NT2/D1 (cell line): ENCODE measurements at regions not wholly inside any gene's neighbourhood (a gene's known extent, or its start where the extent isn't known, plus 50 kb on each side); places are given as distances from the start of the nearest gene placed in this dataset.

Experiments
- DNase-seq: peaks from one replicate; pipeline ENCODE4 v3.0.0-alpha.2; 2011; ENCODE audit warnings: low read depth, low spot score
- H3K27me3 ChIP-seq: 2 replicates; pipeline ENCODE4 v1.6.0; 2011; ENCODE audit warnings: mild to moderate bottlenecking; ENCODE audit not compliant: insufficient read length, insufficient read depth
- H3K36me3 ChIP-seq: 2 replicates; pipeline ENCODE4 v1.6.1; 2011; ENCODE audit warnings: mild to moderate bottlenecking, low read length, mixed read lengths; ENCODE audit not compliant: insufficient read depth, insufficient read length
- H3K4me1 ChIP-seq: 2 replicates; pipeline ENCODE4 v1.5.1; 2011; ENCODE audit not compliant: insufficient read depth, insufficient read length
- H3K4me3 ChIP-seq: 2 replicates; pipeline ENCODE4 v1.5.1; 2011; ENCODE audit warnings: low read depth; ENCODE audit not compliant: insufficient read length
- H3K9ac ChIP-seq: 2 replicates; pipeline ENCODE4 v1.6.0; 2011; ENCODE audit warnings: low read depth; ENCODE audit not compliant: insufficient read length
- H3K9me3 ChIP-seq: 2 replicates; pipeline ENCODE4 v1.5.1; 2011; ENCODE audit warnings: mild to moderate bottlenecking, low read length; ENCODE audit not compliant: insufficient read depth
- SUZ12 ChIP-seq: IDR thresholded peaks from 2 replicates; pipeline ENCODE4 v1.6.1; 2011; ENCODE audit not compliant: insufficient read length, insufficient read depth; ENCODE audit errors: extremely low read depth
- YY1 ChIP-seq: IDR thresholded peaks from 2 replicates; pipeline ENCODE4 v1.6.1; 2011; ENCODE audit not compliant: insufficient read length, insufficient read depth
- ZNF274 ChIP-seq: IDR thresholded peaks from 2 replicates; pipeline ENCODE4 v1.6.1; 2011; ENCODE audit warnings: mild to moderate bottlenecking, low read depth, low read length

GRCh38 chr11:131036514-131036913, 120.2 kb upstream of the SNX19 start:
- no peak overlapping the region for H3K4me3 ChIP-seq
- H3K4me1 ChIP-seq: peaks cover 2% of the 10 kb centered on the region
- no peaks in the 10 kb centered on the region for H3K27me3 ChIP-seq
- H3K9ac ChIP-seq: no peak overlapping the region
- no peaks in the 10 kb centered on the region; the same call in 1 of the 2 replicates for H3K9me3 ChIP-seq
- no peak for TF ChIP-seq ZNF274
- no peak for TF ChIP-seq SUZ12
- no peak for TF ChIP-seq YY1
- no peaks in the 10 kb centered on the region for H3K36me3 ChIP-seq
- DNase-seq: no peak

DNA sequence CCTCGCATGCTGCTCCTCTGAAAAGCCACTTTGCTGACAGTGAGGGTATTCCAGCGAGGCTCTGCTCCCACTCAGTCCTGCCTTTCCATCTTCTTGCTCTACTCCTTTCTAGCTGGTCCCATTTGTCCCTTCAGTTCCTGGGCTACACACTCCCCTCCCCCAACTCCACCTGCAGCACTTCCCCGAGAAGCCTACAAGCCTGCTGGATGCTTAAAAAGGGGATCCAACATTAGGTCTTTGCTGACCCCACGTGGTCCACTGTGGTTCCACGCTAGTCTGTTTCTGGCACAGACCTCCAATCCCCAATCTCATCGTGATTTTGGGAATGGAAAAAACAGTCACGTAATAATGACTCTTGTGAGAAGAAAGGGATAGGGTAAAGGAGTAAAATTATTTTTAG, 121.6 kb upstream of the SNX19 start:
- H3K9ac ChIP-seq: no peak overlapping the region
- no peaks in the 10 kb centered on the region for H3K36me3 ChIP-seq
- TF ChIP-seq YY1 (no peak), ZNF274 (no peak), SUZ12 (no peak)
- no peaks in the 10 kb centered on the region for H3K9me3 ChIP-seq
- no peak for DNase-seq
- H3K27me3 ChIP-seq: no peaks in the 10 kb centered on the region
- peaks cover 2% of the 10 kb centered on the region for H3K4me1 ChIP-seq
- H3K4me3 ChIP-seq: no peak overlapping the region

DNA sequence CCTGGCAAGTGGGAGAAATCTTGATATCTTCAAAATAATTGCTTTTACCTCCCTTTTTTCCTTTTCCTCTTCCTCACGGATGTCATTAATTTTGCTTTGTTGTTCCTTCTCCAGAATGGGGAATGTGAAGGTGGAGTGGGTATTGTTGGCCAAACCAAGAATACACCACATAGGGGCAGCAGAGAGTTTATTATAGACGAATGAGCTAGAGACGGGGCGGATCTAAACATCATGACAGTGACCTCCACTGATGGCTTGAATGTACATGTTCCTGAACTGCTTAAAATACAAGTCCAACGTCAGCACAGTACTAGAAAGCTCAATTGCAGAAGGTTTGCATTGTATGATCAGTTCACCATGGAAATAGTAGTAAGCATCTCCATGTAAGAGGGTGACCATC, 122.3 kb upstream of the SNX19 start:
- Histone ChIP-seq H3K4me1 (no peaks in the 10 kb centered on the region), H3K36me3 (no peaks in the 10 kb centered on the region), H3K27me3 (no peaks in the 10 kb centered on the region), H3K4me3 (no peak overlapping the region), H3K9ac (no peak overlapping the region), H3K9me3 (no peaks in the 10 kb centered on the region)
- TF ChIP-seq ZNF274 (no peak), SUZ12 (no peak), YY1 (no peak)
- DNase-seq: peak; percentile 35

- no peak overlapping the region for H3K9ac ChIP-seq
- DNase-seq: no peak
- H3K36me3 ChIP-seq: no peaks in the 10 kb centered on the region
- no peak overlapping the region for H3K4me3 ChIP-seq
- no peaks in the 10 kb centered on the region for H3K27me3 ChIP-seq
- no peak for TF ChIP-seq SUZ12
- no peak for TF ChIP-seq YY1
- no peak for TF ChIP-seq ZNF274
- no peaks in the 10 kb centered on the region for H3K4me1 ChIP-seq
- H3K9me3 ChIP-seq: no peaks in the 10 kb centered on the region
Observed at GRCh38 chr11:131041331-131042040, 125.2 kb upstream of the SNX19 start.

DNA sequence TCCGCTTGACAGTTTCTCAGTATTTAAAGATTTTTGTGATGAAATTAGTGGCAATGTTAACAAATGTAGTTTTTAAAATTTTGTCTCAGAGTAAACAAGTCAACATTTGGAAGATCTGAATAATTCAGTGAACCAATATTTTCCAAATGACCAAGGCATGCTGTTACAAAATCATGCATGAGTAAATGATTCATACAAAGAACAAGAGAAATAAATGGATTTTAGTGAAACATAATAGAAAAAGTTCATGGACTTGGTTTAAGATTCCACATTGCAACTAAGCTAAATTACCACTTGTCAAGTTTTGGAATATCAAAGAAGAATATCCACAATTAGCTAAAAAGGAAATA, 125.7 kb upstream of the SNX19 start:
- Histone ChIP-seq H3K4me3 (no peak overlapping the region), H3K4me1 (no peaks in the 10 kb centered on the region), H3K9ac (no peak overlapping the region), H3K36me3 (no peaks in the 10 kb centered on the region), H3K9me3 (no peaks in the 10 kb centered on the region), H3K27me3 (no peaks in the 10 kb centered on the region)
- no peak for TF ChIP-seq SUZ12
- no peak for TF ChIP-seq ZNF274
- no peak for TF ChIP-seq YY1
- no peak for DNase-seq

GRCh38 chr11:131043251-131043650, 127.0 kb upstream of the SNX19 start:
- Histone ChIP-seq H3K36me3 (no peaks in the 10 kb centered on the region), H3K9ac (no peak overlapping the region), H3K4me3 (no peak overlapping the region), H3K9me3 (no peaks in the 10 kb centered on the region), H3K4me1 (no peaks in the 10 kb centered on the region), H3K27me3 (no peaks in the 10 kb centered on the region)
- no peak for DNase-seq
- TF ChIP-seq YY1 (no peak), ZNF274 (no peak), SUZ12 (no peak)

- H3K9me3 ChIP-seq: no peaks in the 10 kb centered on the region
- no peaks in the 10 kb centered on the region for H3K27me3 ChIP-seq
- no peak overlapping the region for H3K9ac ChIP-seq
- no peak for TF ChIP-seq YY1
- TF ChIP-seq ZNF274: no peak
- no peak for TF ChIP-seq SUZ12
- H3K36me3 ChIP-seq: no peaks in the 10 kb centered on the region
- H3K4me3 ChIP-seq: no peak overlapping the region
- no peak for DNase-seq
- H3K4me1 ChIP-seq: no peaks in the 10 kb centered on the region
Observed at GRCh38 chr11:131044851-131045250, 128.6 kb upstream of the SNX19 start.
